Adipose tissue (tissue), 3 donors: ENCODE measurements at regions not wholly inside any gene's neighbourhood (a gene's known extent, or its start where the extent isn't known, plus 50 kb on each side); places are given as distances from the start of the nearest gene placed in this dataset.
A peak's percentile ranks its signal among the peaks of the same experiment; 100 is the strongest.

Source experiments
- H3K27ac ChIP-seq: one replicate; pipeline ENCODE4 v1.5.1; 2013; ENCODE audit warnings: low read depth, low read length
- WGBS, 3 donors: extraction: QIAGEN DNeasy Blood & Tissue Kit; methylation state at CpG; one replicate each; pipeline ENCODE4 v1.1.7; 2013; 5-methylcytosine and 5-hydroxymethylcytosine counted together
- donor health status: healthy with polysubstance abuse.
- donor health status: Bipolar disorder and iron deficiency.
- donor health status: healthy.

DNA sequence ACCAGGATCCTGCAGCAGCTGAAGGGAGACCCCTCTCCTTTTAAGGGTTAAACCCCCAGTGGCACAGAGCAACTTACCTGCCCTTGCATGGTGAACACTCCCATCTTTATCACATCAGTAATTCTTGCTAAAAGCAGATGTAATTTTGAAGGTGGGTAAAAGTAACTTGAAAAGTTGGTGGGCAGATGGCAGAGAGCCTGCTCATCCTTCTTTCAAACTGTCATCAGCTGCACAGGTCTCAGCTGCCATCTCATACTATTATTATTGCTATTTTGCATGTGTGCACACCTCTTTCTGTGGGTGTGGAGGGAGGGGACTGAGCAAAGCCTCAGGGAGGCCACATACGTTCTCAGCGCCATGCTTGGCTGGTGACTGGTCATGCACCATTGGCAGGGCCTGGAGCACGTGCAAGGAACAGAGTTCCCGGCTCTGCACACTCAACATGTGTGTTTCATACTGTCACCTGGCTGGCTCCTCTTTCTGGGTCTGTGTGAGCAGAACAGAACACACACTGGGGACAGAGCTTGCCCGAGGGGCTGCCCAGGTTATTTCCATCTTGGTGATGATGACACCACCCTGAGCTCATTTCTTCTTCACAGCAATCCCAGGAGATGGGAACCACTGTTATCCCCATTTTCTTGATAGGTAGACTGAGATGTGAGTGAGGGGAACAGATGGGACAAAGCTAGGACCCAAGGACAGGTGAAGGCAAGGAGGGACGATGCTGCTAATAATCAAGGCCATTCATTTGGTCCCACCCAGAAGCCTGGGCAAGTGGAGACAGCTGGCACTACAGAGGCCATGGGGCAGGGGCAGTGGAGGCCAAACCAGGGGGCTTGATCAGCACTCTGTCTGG is 95.8 kb upstream of the KLF13 start:
- no peak overlapping the region for H3K27ac ChIP-seq
- 92 to 95% (median 95%) methylated on average over 6 of the region's 6 CpGs for WGBS, 3 donors

DNA sequence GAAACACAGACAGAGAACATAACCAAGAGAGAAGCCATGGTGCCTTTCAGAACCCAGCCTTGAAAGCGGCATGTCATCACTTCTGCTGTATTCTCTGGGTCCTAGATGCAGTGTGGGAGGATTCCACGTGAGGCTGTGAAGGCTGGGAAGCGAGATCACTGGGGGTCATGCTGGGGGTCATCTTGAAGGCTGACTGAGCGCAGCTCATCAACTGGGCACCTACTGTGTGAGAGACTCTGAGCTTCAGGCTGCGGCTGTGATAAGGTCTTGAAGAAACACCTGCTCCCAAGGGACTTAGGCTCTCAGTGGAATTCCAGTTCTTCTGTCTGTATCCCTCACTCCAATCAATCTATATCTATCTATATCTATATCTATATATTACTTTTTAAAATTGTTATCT is 91.8 kb upstream of the KLF13 start:
- H3K27ac ChIP-seq, result no peak overlapping the region
- WGBS, 3 donors, result 78 to 87% (median 79%) methylated on average over 5 of the region's 5 CpGs

DNA sequence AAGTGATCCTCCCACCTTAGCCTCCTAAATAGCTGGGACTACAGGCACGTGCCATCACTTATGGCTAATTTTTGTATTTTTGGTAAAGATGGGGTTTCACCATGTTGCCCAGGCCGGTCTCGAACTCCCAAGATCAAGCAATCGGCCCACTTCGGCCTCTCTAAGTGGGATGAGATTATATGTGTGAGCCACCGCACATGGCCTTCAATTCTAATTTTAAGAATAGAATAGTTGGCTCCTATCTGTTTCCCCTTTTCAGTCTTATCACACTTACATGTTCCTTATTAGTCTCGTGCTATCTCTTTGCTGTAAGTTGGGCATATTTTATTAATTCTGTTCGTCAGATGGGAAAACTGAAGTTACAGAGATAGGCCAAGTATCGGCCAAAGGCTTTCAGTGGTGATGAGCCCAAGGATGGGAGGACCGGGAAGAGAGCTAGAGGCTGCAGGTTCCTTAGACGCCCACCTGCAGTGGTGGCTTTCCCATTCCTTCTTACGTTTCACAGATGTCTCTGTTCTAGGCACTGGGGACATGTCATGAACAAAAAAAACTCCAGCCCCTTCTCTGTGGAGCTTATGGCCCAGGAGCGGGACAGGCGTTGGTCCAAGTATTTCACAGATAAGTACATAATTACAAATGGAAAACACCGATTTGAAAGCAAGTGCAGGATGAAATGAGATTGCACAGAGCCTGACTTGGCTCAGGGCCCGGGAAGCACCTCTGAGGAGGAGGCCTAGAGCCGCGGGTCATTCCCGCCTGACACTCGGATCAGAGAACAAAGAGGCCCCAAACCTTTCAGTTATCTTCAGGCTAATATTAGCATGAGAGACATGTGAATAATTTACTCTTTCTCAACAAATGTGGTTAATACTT is 91.1 kb upstream of the KLF13 start:
- H3K27ac ChIP-seq, result no peak overlapping the region
- 64 to 67% (median 67%) methylated on average over 20 of the region's 20 CpGs for WGBS, 3 donors

DNA sequence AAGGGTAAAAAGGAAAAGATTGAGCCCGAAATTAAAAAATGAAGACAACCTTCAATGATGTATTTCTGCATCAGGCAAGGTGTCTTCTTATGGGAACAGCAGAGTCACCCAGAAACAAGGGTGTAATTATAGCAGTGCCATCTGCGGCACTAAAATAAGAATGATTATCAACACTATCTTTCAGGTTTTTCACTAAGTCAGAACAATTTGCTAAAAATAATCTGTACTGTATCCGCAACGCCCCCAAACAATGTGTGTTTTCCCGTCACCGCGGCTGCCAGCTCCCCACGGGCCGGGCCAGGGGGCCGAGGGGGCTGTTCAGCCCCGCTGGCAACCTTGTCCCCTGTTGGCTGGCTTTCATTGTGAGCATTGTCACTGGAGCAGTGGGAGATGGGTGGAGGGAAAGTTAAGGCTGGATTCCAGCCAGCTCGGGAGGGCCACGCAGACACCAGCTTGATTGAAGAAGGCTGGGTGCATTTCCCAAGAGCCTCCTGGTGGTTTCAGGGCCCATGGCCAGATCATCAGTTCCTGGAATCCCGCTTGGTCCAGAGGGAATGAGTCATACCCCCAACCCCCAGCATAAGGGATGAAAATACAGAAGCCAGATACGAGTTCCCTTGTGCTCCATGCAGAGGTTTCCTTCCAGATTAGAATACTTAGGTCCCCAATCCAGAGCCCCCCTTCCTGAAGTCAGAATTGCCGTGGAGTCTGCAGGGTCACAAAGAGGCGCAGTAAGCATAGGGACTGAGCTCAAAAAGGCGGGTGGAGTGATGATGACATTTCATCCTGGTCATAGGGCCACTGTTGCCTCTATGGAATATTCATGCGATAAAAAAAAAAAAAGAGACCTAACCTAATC is 90.2 kb upstream of the KLF13 start:
- WGBS, 3 donors, result 37 to 51% (median 40%) methylated on average over 19 of the region's 19 CpGs
- peak overlapping the region; percentile 79 for H3K27ac ChIP-seq

DNA sequence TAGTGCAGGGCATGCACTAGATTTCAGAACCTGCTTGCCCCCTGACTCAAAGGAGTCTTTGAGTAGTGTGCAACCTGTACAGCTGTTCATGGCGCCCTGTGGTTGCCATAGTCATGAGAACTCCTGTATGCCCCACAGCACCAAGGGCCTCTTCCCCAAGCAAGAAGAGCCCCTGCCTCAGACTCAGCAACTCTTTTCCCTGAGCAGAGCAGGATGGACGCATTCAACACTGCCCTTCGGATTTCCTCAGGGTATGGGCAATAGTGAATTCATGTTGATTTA is 89.7 kb upstream of the KLF13 start:
- peak overlapping the region; percentile 31 for H3K27ac ChIP-seq
- 79 to 94% (median 85%) methylated on average over 3 of the region's 3 CpGs for WGBS, 3 donors

DNA sequence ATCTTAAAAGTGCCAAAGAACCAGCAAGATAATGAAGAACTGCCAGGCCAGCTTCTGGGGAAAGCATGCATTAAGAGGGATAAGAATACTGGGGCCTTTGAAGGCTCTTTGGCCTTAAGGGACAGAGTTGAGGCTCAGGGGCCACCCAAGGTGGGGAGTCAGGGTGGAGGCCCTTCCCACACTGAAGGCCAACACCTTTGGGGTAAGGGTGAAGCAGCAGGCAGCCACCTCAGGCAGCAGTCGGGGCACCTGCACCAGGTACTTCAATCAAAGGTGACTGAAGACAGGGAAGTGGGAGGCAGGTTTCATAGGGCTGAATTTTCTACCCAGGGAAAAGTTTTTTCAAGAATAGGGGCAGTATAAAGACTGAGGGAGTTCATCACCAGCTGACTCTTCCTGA is 87.7 kb upstream of the KLF13 start:
- H3K27ac ChIP-seq, result no peak overlapping the region
- whole genome bisulfite sequencing, 3 donors, result 50 to 81% (median 80%) methylated on average over 1 of the region's 1 CpG

DNA sequence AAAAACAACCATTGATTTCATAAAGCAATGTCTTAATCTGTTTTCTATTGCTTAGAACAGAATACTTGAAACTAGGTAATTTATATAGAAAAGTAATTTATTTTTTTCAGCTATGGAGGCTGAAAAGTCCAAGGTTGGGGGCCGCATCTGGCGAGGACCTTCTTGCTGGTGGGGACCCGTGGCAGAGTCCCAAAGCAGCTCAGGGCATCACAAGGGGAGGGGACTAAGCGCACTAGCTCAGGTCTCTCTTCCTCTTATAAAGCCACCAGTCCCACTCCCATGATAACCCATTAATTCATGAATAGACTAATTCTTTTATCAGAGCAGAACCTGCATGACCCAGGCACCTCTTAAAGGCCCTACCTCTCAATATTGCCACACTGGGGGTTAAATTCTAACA is 87.2 kb upstream of the KLF13 start:
- no peak overlapping the region for H3K27ac ChIP-seq
- WGBS, 3 donors, result 71 to 96% (median 77%) methylated on average over 4 of the region's 4 CpGs

DNA sequence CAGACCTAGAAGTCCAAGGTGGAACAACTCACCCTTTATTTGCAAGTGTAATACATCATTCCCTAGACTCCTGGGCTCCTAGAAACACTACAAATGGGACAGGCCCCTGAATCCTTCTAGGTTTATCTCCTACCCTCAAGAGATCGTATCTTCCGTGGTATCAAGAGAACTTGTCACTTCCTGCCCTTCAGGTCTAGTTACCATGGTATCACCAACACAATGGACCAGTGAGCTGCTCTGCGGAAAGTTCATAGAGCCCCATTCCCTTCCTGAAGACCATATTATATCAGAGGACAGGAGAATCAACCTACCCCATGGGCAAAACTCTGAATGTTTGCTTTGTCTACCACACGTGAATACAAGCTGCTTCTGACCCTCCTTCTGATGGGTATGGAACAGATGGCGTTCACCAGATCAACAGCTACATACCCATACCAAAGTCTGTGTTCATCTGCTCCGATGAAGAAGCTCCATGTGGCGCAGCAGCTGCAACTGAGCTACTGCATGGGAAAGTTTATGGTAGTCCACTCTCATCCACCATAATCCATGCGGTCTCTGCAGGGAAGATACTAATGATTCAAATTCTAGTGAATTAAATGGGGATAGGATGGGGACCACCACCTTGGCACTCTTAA is 84.6 kb upstream of the KLF13 start:
- no peak overlapping the region for H3K27ac ChIP-seq
- 85 to 89% (median 86%) methylated on average over 8 of the region's 8 CpGs for WGBS, 3 donors

DNA sequence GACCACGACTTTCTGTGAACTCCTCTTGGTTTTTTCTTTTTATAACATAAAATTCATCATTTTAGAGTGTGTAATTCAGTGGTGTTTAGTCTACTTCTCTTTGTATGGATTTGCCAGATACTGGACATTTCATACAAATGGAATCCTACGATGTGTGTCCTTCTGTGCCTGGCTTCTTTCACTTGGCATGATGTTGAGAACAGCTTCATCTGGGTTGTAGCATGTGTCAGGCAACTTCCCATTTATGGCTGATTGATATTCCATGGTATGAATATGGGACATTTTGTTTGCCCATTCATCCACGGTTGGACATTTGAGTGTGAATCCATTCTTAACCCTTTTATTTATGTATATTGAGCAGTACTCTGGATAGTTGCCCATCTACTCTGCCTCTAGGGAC is 82.7 kb upstream of the KLF13 start:
- H3K27ac ChIP-seq, result no peak overlapping the region

DNA sequence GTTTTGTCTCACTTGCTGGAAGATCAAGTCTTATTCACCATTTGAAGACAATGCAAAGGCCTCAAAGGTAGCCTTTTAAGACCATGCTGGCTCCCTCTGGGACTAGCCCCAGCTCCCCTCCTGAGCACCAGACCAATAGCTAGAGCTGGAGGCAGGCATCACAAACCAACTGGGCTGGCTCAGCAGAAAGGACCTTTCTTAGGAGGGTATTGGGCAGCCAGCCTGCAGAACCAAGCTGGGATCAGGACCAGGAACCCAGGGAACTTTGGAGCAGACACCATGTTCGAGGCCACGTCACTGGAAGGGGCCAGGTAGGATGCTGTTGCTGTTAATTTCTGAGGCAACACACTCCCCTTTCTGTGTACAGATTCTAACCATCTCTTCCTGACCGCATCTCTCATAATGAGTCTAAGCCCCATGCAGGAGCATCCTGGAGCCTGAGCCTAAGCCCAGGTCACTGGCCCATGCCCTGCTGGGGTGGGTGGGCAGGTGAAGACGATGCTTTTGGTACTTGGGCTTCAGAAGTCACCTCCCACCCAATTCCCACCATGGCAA is 81.4 kb upstream of the KLF13 start:
- whole genome bisulfite sequencing, 3 donors, result 90 to 93% (median 90%) methylated on average over 4 of the region's 4 CpGs
- H3K27ac ChIP-seq, result no peak overlapping the region

More for the DNA sequence above, 82.7 kb upstream of the KLF13 start:
- 59 to 64% (median 63%) methylated on average over 3 of the region's 3 CpGs for WGBS, 3 donors

DNA sequence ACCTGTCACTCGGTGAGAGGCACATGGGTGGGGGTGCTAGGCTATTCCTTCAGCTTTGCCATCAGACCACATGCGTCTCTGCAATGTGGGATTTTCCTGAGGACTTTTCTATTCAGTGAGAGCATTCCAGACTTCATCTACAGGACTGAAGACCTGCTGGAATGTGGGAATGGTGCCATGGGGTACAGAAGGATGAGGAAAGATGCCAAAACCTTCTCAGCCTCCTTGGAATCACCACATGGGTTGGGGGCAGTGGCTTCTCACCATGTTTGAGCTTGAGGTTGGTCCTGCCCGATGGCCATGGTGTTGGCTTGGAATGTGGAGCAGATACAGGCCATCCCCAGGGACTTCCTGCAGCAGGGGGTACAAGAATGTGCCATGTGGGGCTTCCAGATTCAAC is 80.9 kb upstream of the KLF13 start:
- H3K27ac ChIP-seq, result no peak overlapping the region
- WGBS, 3 donors, result 75 to 91% (median 89%) methylated on average over 3 of the region's 3 CpGs

DNA sequence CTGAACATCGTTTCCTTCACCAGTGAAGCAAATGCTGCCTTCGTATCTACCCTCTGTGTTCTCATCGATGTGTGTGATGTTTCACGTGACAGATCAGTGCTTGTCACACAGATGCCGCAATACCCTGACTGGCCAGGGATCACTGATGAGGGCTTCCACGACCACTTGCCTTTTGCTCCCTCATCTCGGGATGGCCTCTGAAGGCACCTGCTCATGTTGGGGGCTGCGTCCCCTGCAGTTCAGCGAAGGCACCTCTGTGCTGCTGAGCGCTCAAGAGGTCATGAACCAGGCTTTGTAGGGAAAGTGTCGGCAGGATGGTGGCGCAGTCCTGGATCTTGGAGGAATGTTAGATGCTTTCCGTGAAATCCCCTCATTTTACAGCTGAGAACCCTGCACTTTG is 79.2 kb upstream of the KLF13 start:
- H3K27ac ChIP-seq, result no peak overlapping the region
- WGBS, 3 donors, result 90 to 93% (median 91%) methylated on average over 13 of the region's 13 CpGs

DNA sequence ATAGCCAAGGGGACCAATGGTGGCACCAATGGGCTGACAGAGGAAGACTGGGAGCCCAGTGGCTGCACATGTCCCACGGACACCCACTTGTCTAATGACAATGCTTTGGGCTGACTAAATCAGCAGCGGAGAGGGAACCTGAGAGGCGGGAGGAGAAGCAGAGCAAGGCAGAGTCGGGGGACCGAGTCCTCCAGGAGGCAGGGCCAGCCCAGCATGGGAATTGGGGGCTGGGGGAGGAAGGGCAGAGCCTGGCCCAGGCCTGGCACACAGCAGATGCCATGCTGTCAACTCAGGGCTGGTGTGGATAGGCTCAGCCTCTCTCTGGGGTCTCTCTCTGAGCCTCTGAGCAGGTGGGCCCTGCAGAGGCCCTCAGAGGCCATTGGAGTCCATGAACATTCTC is 78.4 kb upstream of the KLF13 start:
- WGBS, 3 donors, result 75 to 97% (median 76%) methylated on average over 5 of the region's 5 CpGs
- H3K27ac ChIP-seq, result no peak overlapping the region

DNA sequence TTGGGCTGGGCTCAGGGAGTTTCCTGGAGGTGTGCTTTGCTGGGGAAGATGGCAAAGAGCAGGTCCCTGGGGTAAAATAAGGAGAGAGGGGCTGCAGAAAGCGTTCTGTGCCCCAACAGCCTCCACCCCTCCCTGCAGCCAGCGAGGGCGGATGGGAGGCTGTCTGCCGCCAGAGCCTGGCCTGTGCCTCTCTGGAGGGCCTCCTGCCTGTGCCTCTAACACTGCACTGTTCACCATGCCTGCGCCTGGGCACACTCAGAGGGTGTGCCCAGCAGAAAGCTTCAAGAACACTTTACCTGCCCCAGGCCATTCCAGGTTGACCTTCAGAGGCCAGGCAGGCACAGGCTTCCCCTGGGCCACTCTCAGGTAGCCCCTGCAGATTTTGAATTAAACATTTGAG is 77.7 kb upstream of the KLF13 start:
- 89 to 96% (median 95%) methylated on average over 5 of the region's 5 CpGs for WGBS, 3 donors
- no peak overlapping the region for H3K27ac ChIP-seq

DNA sequence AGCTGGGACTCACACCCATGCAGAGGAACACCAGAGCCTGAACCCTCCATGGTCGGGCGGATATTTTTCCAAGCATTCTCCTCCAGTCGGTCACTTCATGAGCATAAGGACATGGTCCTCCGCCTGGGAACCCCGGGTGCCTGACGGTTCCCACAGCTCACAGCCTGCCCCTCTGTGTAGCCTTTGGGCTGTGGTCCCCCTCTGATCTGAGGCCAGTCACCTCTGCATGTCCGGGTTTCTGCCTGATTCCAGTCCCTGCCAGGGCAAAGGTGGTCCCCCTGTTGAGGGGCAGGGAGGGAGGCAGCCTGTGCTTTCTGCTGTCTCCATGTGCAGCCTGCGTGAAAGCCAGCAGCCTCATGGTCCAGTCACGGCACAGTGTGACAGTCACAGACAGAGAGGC is 76.6 kb upstream of the KLF13 start:
- WGBS, 3 donors, result 86 to 95% (median 88%) methylated on average over 9 of the region's 9 CpGs

DNA sequence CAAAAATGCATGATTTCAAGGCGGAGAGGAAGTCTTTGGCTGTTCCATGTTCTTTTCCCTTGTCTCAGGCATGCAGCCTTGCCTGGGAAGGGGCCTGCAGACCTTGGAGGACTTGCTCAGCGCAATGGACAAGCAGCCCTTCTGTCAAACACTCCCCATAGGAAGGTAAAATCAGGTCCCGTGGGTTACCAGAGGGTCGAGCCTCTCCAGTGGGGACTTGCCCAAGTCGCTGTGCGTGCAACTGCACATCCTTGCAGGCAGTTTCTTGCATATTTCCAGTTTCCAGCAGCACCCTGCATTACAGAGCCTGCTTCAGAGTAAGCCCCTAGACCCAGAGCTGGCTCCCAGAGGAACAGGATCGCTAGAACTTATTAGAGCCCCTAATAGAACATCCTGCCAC is 75.5 kb upstream of the KLF13 start:
- 90 to 95% (median 93%) methylated on average over 7 of the region's 7 CpGs for WGBS, 3 donors

More for the DNA sequence above, 76.6 kb upstream of the KLF13 start:
- H3K27ac ChIP-seq, result no peak overlapping the region

DNA sequence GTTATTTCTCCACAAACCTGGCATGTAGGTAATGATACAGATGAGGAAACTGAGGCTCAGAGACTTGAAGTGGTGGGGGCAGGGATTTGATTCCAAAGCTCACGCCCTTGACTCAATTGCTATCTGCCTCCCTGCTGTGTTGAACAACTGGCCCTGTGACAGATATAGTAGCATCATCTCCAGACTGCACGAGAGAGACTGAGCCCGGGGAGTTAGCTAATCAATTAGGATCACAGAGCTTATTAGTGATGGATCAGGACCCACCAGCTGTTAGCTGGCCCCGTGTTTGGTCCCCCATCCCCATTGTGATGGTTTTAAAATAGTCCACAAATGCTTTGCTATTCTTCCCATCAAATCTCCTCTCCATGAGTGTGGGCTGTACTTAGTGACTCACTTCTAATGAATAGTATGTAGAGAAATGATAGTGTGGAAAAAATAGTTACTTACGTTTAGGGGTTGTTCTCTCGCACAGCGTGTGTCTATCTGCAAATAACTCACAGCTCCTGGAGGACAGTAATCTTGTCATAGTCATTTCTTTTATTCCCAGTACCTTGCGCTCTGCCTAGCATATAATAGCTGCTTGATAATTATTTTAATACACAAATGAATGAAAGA is 74.4 kb upstream of the KLF13 start:
- WGBS, 3 donors, result 73 to 80% (median 74%) methylated on average over 8 of the region's 8 CpGs
- H3K27ac ChIP-seq, result no peak overlapping the region

More for the DNA sequence above, 75.5 kb upstream of the KLF13 start:
- H3K27ac ChIP-seq, result no peak overlapping the region
